ENCODE measurements at regions not wholly inside any gene's neighbourhood (a gene's known extent, or its start where the extent isn't known, plus 50 kb on each side); places are given as distances from the start of the nearest gene placed in this dataset.

DNA sequence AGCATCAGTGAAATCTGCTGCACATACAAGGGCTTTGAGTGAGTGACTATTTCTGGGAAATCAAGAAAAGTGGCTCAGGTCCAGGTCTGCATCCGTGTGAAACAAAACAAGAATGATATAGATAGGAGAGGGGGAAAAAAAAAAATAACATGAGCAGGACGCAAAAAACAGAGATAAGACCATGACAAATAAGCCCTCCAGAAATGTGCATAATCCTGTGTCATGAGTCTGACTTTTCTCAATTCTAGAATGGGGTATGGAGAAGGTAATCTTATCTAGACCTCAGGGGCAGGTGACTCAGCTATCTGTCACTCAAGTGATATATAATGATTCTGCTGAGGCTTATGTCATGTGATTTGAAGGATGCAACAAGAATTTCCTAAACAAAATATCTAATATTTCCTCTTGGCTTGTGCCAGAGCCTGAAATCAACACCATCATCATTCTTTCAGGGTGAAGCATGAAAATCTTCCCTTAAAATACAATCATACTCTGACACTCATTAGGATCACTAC is 250.0 kb downstream of the PHLDA1 start (continued):
- TF ChIP-seq, protein P1, sequence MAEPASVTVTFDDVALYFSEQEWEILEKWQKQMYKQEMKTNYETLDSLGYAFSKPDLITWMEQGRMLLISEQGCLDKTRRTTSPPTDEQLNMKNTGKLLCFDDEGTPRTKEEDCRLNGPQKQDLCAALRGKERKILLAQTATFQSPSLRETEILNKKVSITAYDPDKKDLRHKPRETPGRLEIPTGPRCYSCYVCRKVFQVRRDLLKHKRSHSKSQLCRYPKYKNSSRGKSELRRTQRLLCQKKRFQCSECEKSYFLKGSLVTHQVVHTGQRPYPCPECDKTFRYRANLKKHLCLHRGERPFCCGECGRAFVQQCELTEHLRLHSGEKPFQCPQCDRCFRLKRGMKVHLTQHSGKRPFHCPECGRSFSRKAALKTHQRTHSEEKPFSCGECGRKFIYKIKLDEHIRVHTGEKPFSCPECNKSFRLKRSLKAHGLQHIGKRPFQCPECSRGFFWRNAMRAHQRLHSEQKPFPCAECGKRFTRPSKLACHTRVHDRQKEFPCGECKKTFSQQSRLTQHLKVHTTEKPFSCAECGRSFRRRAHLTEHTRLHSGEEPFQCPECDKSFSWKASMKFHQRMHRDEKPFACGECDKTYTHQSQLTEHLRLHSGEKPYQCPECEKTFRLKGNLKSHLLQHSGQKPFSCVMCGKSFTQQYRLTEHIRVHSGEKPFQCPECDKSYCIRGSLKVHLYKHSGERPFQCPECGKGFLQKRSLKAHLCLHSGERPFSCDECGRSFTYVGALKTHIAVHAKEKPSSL (CRISPR knock-in tag; conservative IDR thresholded peaks at IDR 0.05): no peak
- TF ChIP-seq IRF2 (CRISPR knock-in tag; IDR thresholded peaks at IDR 0.05; ENCODE audit: borderline replicate concordance, low read depth) (no peak), ELF4 (CRISPR knock-in tag; IDR thresholded peaks at IDR 0.05; ENCODE audit: low read depth) (no peak), FOXP1 (CRISPR knock-in tag; IDR thresholded peaks at IDR 0.05; ENCODE audit: borderline replicate concordance) (no peak), HMGA2 (CRISPR knock-in tag; IDR thresholded peaks at IDR 0.05) (no peak)
- TF ChIP-seq, protein P2, sequence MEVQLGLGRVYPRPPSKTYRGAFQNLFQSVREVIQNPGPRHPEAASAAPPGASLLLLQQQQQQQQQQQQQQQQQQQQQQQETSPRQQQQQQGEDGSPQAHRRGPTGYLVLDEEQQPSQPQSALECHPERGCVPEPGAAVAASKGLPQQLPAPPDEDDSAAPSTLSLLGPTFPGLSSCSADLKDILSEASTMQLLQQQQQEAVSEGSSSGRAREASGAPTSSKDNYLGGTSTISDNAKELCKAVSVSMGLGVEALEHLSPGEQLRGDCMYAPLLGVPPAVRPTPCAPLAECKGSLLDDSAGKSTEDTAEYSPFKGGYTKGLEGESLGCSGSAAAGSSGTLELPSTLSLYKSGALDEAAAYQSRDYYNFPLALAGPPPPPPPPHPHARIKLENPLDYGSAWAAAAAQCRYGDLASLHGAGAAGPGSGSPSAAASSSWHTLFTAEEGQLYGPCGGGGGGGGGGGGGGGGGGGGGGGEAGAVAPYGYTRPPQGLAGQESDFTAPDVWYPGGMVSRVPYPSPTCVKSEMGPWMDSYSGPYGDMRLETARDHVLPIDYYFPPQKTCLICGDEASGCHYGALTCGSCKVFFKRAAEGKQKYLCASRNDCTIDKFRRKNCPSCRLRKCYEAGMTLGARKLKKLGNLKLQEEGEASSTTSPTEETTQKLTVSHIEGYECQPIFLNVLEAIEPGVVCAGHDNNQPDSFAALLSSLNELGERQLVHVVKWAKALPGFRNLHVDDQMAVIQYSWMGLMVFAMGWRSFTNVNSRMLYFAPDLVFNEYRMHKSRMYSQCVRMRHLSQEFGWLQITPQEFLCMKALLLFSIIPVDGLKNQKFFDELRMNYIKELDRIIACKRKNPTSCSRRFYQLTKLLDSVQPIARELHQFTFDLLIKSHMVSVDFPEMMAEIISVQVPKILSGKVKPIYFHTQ (CRISPR knock-in tag; IDR thresholded peaks at IDR 0.05): no peak
- TF ChIP-seq, protein P3, sequence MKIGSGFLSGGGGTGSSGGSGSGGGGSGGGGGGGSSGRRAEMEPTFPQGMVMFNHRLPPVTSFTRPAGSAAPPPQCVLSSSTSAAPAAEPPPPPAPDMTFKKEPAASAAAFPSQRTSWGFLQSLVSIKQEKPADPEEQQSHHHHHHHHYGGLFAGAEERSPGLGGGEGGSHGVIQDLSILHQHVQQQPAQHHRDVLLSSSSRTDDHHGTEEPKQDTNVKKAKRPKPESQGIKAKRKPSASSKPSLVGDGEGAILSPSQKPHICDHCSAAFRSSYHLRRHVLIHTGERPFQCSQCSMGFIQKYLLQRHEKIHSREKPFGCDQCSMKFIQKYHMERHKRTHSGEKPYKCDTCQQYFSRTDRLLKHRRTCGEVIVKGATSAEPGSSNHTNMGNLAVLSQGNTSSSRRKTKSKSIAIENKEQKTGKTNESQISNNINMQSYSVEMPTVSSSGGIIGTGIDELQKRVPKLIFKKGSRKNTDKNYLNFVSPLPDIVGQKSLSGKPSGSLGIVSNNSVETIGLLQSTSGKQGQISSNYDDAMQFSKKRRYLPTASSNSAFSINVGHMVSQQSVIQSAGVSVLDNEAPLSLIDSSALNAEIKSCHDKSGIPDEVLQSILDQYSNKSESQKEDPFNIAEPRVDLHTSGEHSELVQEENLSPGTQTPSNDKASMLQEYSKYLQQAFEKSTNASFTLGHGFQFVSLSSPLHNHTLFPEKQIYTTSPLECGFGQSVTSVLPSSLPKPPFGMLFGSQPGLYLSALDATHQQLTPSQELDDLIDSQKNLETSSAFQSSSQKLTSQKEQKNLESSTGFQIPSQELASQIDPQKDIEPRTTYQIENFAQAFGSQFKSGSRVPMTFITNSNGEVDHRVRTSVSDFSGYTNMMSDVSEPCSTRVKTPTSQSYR (CRISPR knock-in tag; IDR thresholded peaks at IDR 0.05): no peak

GRCh38 chr12:75779891-75780496 is 251.6 kb downstream of the PHLDA1 start:
- ChIA-PET CTCF (interaction anchor here (0.5 kb wide), 1 partner anchor 113 kb away, joined by 4 read pairs; no protein-coding TSS in a partner anchor), POLR2A (no interaction called here)
- Mint-ChIP-seq H3K4me3 (no peak overlapping the region), H3K9me3 (peaks cover 12% of the 10 kb centered on the region), H3K27me3 (ENCODE audit: low read depth) (no peaks in the 10 kb centered on the region; the same call in 1 of the 2 replicates), H3K4me1 (peaks cover 8% of the 10 kb centered on the region), H3K36me3 (peaks cover 7% of the 10 kb centered on the region; the same call in 1 of the 2 replicates), H3K27ac (no peak overlapping the region)
- DNase-seq (ENCODE audit: low spot score) (no peak), ATAC-seq (no peak)
- TF ChIP-seq ZNF263 (CRISPR knock-in tag; IDR thresholded peaks at IDR 0.05; ENCODE audit: low read depth): no peak
- TF ChIP-seq ZNF423 (CRISPR knock-in tag; IDR thresholded peaks at IDR 0.05): no peak
- no peak for TF ChIP-seq RELA (CRISPR knock-in tag; IDR thresholded peaks at IDR 0.05; ENCODE audit: borderline replicate concordance)
- TF ChIP-seq CREB1 (CRISPR knock-in tag; IDR thresholded peaks at IDR 0.05): no peak
- TF ChIP-seq, protein P4, sequence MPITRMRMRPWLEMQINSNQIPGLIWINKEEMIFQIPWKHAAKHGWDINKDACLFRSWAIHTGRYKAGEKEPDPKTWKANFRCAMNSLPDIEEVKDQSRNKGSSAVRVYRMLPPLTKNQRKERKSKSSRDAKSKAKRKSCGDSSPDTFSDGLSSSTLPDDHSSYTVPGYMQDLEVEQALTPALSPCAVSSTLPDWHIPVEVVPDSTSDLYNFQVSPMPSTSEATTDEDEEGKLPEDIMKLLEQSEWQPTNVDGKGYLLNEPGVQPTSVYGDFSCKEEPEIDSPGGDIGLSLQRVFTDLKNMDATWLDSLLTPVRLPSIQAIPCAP (CRISPR knock-in tag; IDR thresholded peaks at IDR 0.05): no peak
- no peak for TF ChIP-seq ZNF219 (CRISPR knock-in tag; IDR thresholded peaks at IDR 0.05; ENCODE audit: borderline replicate concordance)
- TF ChIP-seq TP53 (CRISPR knock-in tag; IDR thresholded peaks at IDR 0.05): no peak
- no peak for TF ChIP-seq ZNF512 (CRISPR knock-in tag; IDR thresholded peaks at IDR 0.05; ENCODE audit: borderline replicate concordance)
- TF ChIP-seq, protein P5, sequence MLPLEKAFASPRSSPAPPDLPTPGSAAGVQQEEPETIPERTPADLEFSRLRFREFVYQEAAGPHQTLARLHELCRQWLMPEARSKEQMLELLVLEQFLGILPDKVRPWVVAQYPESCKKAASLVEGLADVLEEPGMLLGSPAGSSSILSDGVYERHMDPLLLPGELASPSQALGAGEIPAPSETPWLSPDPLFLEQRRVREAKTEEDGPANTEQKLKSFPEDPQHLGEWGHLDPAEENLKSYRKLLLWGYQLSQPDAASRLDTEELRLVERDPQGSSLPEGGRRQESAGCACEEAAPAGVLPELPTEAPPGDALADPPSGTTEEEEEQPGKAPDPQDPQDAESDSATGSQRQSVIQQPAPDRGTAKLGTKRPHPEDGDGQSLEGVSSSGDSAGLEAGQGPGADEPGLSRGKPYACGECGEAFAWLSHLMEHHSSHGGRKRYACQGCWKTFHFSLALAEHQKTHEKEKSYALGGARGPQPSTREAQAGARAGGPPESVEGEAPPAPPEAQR (CRISPR knock-in tag; IDR thresholded peaks at IDR 0.05): no peak
- no peak for TF ChIP-seq SOX15 (CRISPR knock-in tag; IDR thresholded peaks at IDR 0.05)
- no peak for TF ChIP-seq GABPB1 (CRISPR knock-in tag; IDR thresholded peaks at IDR 0.05)
- TF ChIP-seq ZNF138 (CRISPR knock-in tag; conservative IDR thresholded peaks at IDR 0.05): no peak
- no peak for TF ChIP-seq FOXK1 (CRISPR knock-in tag; IDR thresholded peaks at IDR 0.05)
- no peak for TF ChIP-seq ETV6 (CRISPR knock-in tag; IDR thresholded peaks at IDR 0.05)

All from WTC11 (cell line).